ENCODE measurements at regions not wholly inside any gene's neighbourhood (a gene's known extent, or its start where the extent isn't known, plus 50 kb on each side); places are given as distances from the start of the nearest gene placed in this dataset.
A peak's percentile ranks its signal among the peaks of the same experiment; 100 is the strongest.

GRCh38 chr6:148658681-148659430 lies 88.0 kb upstream of the UST start:
- no peaks in the 10 kb centered on the region for H3K36me3 ChIP-seq
- H3K27me3 ChIP-seq: no peaks in the 10 kb centered on the region
- intact Hi-C loops (cut with DNase I): loop anchor here (2.0 kb wide), 1 partner anchor 48 kb away; no protein-coding TSS in a partner anchor
- H3K4me1 ChIP-seq: peaks cover 0 to 8% of the 10 kb centered on the region in 2 donors
- DNase-seq (ENCODE audit: low spot score in 2 of 2): no peak
- no peak overlapping the region for H3K4me3 ChIP-seq
- no peak for TF ChIP-seq CTCF (IDR thresholded peaks at IDR 0.05)
- H3K27ac ChIP-seq: peak overlapping the region; percentile 56 to 83
- peaks cover 0 to 6% of the 10 kb centered on the region in 2 donors for H3K9me3 ChIP-seq

GRCh38 chr6:148667395-148667794 lies 79.4 kb upstream of the UST start:
- peaks cover 29 to 48% of the 10 kb centered on the region in 2 donors for H3K9me3 ChIP-seq
- no peaks in the 10 kb centered on the region for H3K36me3 ChIP-seq
- TF ChIP-seq CTCF (IDR thresholded peaks at IDR 0.05): no peak
- no peak for DNase-seq (ENCODE audit: low spot score in 2 of 2)
- no peak overlapping the region for H3K27ac ChIP-seq
- H3K27me3 ChIP-seq: no peaks in the 10 kb centered on the region
- H3K4me3 ChIP-seq: no peak overlapping the region
- intact Hi-C loops (cut with DNase I): no loop called here
- no peaks in the 10 kb centered on the region for H3K4me1 ChIP-seq

DNA sequence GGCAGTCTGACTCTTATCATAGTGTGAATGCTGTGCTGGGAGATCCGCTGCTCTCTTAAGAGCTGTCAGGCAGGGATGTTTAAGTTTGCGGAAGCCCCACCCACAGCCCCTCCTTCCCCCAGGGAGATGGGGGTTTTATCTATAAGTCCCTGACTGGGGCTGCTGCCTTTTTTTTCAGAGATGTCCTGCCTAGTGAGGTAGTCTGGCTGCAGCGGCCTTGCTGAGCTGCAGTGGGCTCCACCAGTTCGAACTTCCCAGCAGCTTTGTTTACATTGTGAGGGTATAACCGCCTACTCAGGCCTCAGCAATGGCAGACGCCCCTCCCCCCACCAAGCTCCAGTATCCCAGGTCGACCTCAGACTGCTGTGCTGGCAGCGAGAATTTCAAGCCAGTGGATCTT lies 75.7 kb upstream of the UST start:
- Histone ChIP-seq H3K36me3 (no peaks in the 10 kb centered on the region), H3K4me1 (no peaks in the 10 kb centered on the region), H3K27me3 (no peaks in the 10 kb centered on the region), H3K9me3 (peaks cover 34 to 53% of the 10 kb centered on the region in 2 donors), H3K27ac (no peak overlapping the region), H3K4me3 (no peak overlapping the region)
- intact Hi-C loops (cut with DNase I): no loop called here
- DNase-seq (ENCODE audit: low spot score in 2 of 2): no peak
- TF ChIP-seq CTCF (IDR thresholded peaks at IDR 0.05): no peak

DNA sequence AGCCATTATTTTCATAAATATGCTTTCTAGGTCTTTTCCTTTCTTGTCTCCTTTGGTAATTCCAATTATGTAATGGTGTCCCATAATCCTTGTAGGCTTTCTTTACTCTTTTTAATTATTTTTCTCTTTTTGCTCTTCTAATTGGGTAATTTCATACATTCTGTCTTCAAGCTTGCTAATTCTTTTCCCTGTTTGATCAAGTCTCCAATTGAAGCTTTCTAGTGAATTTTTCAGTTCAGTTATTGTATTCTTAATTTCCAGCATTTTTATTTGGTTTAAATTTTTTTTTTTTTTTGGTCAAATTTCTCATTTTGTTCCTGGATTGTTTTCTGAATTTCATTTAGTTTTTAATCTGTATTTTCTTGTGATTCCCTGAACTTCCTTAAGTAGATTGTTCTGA lies 74.9 kb upstream of the UST start:
- intact Hi-C loops (cut with DNase I): no loop called here
- peaks cover 26 to 44% of the 10 kb centered on the region in 2 donors for H3K9me3 ChIP-seq

DNA sequence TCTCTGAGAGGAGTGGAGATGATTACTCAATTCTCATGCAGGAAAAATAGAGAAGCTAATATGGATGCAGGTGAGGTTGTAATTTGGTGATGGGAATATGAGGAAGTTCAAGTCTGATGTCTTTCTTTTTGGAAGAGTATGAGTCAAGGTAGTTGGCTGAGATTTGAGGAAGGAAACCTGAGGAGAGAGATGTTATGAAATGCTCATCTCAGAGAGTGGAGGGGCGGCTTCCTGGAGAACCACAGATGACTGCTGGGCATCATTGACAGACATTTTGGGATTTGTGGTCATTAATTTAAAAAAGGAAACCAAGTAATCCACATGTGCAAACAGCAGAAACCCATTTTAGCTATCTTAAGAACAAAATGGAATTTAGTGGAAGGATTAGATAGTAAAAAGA lies 72.5 kb upstream of the UST start:
- Histone ChIP-seq H3K27me3 (no peaks in the 10 kb centered on the region), H3K36me3 (no peaks in the 10 kb centered on the region), H3K4me3 (no peak overlapping the region), H3K4me1 (no peaks in the 10 kb centered on the region), H3K27ac (no peak overlapping the region), H3K9me3 (peaks cover 24 to 26% of the 10 kb centered on the region in 2 donors)
- DNase-seq (ENCODE audit: low spot score in 2 of 2): no peak
- TF ChIP-seq CTCF (IDR thresholded peaks at IDR 0.05): no peak
- intact Hi-C loops (cut with DNase I): no loop called here

More for the DNA sequence above, 74.9 kb upstream of the UST start:
- no peak for DNase-seq (ENCODE audit: low spot score in 2 of 2)
- Histone ChIP-seq H3K27me3 (no peaks in the 10 kb centered on the region), H3K36me3 (no peaks in the 10 kb centered on the region), H3K27ac (no peak overlapping the region), H3K4me1 (no peaks in the 10 kb centered on the region), H3K4me3 (no peak overlapping the region)
- TF ChIP-seq CTCF (IDR thresholded peaks at IDR 0.05): no peak

All from ascending aorta (tissue), 2 donors.